VCaP (cell line): ENCODE measurements at regions not wholly inside any gene's neighbourhood (a gene's known extent, or its start where the extent isn't known, plus 50 kb on each side); places are given as distances from the start of the nearest gene placed in this dataset.

Experiments used
- H3K27ac ChIP-seq: fragments of 450-650 bp; 2 replicates; pipeline ENCODE4 v1.5.1; 2017
- CTCF ChIP-seq: fragments of 450-650 bp; conservative IDR thresholded peaks from 2 replicates; pipeline ENCODE4 v1.5.1; 2017; ENCODE audit warnings: mild to moderate bottlenecking, moderate library complexity

- no peak overlapping the region for H3K27ac ChIP-seq
- no peak for TF ChIP-seq CTCF
These were observed 52.7 kb upstream of the CRHR1 start for GRCh38 chr17:45731459-45731858.

- TF ChIP-seq CTCF, result no peak
- H3K27ac ChIP-seq, result no peak overlapping the region
These were observed 51.1 kb upstream of the CRHR1 start for GRCh38 chr17:45732926-45733505.

GRCh38 chr17:45733781-45734180 lies 50.3 kb upstream of the CRHR1 start:
- no peak overlapping the region for H3K27ac ChIP-seq
- no peak for TF ChIP-seq CTCF
